HG02852 (cell line): ENCODE measurements at regions not wholly inside any gene's neighbourhood (a gene's known extent, or its start where the extent isn't known, plus 50 kb on each side); places are given as distances from the start of the nearest gene placed in this dataset.

Experiments used
- ATAC-seq: cut with Tn5 transposase; IDR thresholded peaks from one replicate; pipeline ENCODE4 v1.9.1; 2021; ENCODE audit warnings: mild to moderate bottlenecking, moderate library complexity; ENCODE audit not compliant: unreplicated experiment

DNA sequence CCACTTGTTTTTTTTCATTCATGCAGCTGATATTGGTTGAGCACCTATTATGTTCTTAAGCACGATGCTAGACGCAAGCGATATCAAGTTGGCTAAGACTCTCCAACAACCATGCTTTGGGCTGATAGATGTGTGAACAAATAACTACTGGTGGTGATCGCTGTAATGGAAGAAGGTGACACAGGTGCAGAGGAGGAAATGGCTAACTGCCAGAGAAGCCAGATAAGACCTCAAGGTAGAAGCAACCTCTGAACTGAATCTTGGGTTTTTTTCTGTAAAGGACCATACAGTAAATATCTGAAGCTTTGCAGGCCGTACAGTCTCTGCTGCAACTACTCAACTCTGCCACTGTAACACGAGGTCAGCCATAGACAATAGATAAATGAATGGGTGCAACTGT lies 97.9 kb downstream of the C17orf67 start:
- no peak for ATAC-seq

GRCh38 chr17:56737421-56738161 lies 96.1 kb downstream of the C17orf67 start:
- no peak for ATAC-seq

GRCh38 chr17:56739376-56739775 lies 94.3 kb downstream of the C17orf67 start:
- ATAC-seq, result no peak

GRCh38 chr17:56739776-56740175 lies 93.9 kb downstream of the C17orf67 start:
- ATAC-seq, result no peak

DNA sequence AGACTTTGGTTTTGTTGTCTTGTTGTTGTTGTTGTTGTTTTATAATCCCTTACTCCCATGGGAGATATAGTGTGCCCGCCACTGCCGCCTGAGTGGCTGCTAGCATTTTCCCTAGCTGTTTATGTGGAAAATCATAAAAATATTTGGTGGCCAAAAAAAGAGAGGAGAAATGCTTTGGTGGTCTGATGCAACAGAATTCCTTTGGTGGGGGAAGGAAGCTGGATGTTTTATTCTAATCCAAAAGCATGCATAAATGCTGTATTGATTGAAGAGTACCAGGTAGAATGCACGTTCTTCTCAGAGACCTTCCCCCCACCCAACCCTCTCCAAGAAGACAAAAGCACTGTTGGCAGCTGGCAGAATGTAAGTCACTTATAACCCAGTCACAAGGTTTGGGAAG lies 93.2 kb downstream of the C17orf67 start:
- ATAC-seq, result no peak
